HUES6 (cell line): ENCODE measurements at regions not wholly inside any gene's neighbourhood (a gene's known extent, or its start where the extent isn't known, plus 50 kb on each side); places are given as distances from the start of the nearest gene placed in this dataset.

Experiments used
- H3K27ac ChIP-seq: 2 replicates; pipeline ENCODE4 v1.7.0; 2013; ENCODE audit warnings: low read depth, mild to moderate bottlenecking, low read length, inconsistent platforms
- H3K27me3 ChIP-seq: 2 replicates; pipeline ENCODE4 v1.6.1; 2013; ENCODE audit warnings: low read length; ENCODE audit not compliant: control insufficient read depth, insufficient read depth
- H3K36me3 ChIP-seq: 2 replicates; pipeline ENCODE4 v1.6.1; 2013; ENCODE audit warnings: low read length; ENCODE audit not compliant: control insufficient read depth, insufficient read depth
- H3K4me1 ChIP-seq: 2 replicates; pipeline ENCODE4 v1.6.1; 2013; ENCODE audit warnings: low read length; ENCODE audit not compliant: control insufficient read depth, insufficient read depth
- H3K4me3 ChIP-seq: 2 replicates; pipeline ENCODE4 v1.5.1; 2013; ENCODE audit warnings: low read depth, low read length
- H3K9ac ChIP-seq: one replicate; pipeline ENCODE4 v1.6.1; 2013; ENCODE audit warnings: mild to moderate bottlenecking, low read length
- H3K9me3 ChIP-seq: 2 replicates; pipeline ENCODE4 v1.6.1; 2013; ENCODE audit warnings: low read depth, low read length; ENCODE audit not compliant: control insufficient read depth, insufficient read depth

GRCh38 chr1:172867216-172867818 is 183.4 kb downstream of the TNFSF18 start:
- Histone ChIP-seq H3K36me3 (no peaks in the 10 kb centered on the region), H3K27ac (no peak overlapping the region), H3K4me3 (no peak overlapping the region), H3K9ac (no peak overlapping the region), H3K27me3 (no peaks in the 10 kb centered on the region), H3K9me3 (peaks cover 6% of the 10 kb centered on the region; the same call in 1 of the 2 replicates), H3K4me1 (no peaks in the 10 kb centered on the region)

GRCh38 chr1:172870901-172871606 is 179.7 kb downstream of the TNFSF18 start:
- no peaks in the 10 kb centered on the region for H3K9me3 ChIP-seq
- H3K27ac ChIP-seq: no peak overlapping the region
- H3K36me3 ChIP-seq: no peaks in the 10 kb centered on the region
- no peaks in the 10 kb centered on the region for H3K27me3 ChIP-seq
- no peaks in the 10 kb centered on the region for H3K4me1 ChIP-seq
- no peak overlapping the region for H3K4me3 ChIP-seq
- H3K9ac ChIP-seq: no peak overlapping the region

GRCh38 chr1:172874950-172875349 is 175.8 kb downstream of the TNFSF18 start:
- Histone ChIP-seq H3K9me3 (no peaks in the 10 kb centered on the region), H3K36me3 (no peaks in the 10 kb centered on the region), H3K9ac (no peak overlapping the region), H3K27ac (no peak overlapping the region), H3K4me3 (no peak overlapping the region), H3K27me3 (no peaks in the 10 kb centered on the region), H3K4me1 (no peaks in the 10 kb centered on the region)

- H3K4me3 ChIP-seq: no peak overlapping the region
- H3K27me3 ChIP-seq: no peaks in the 10 kb centered on the region
- no peak overlapping the region for H3K27ac ChIP-seq
- no peak overlapping the region for H3K9ac ChIP-seq
- H3K9me3 ChIP-seq: no peaks in the 10 kb centered on the region
- H3K4me1 ChIP-seq: no peaks in the 10 kb centered on the region
- no peaks in the 10 kb centered on the region for H3K36me3 ChIP-seq
These were observed 174.8 kb downstream of the TNFSF18 start for GRCh38 chr1:172875892-172876291.

- no peaks in the 10 kb centered on the region for H3K36me3 ChIP-seq
- no peak overlapping the region for H3K9ac ChIP-seq
- H3K27me3 ChIP-seq: no peaks in the 10 kb centered on the region
- no peaks in the 10 kb centered on the region for H3K4me1 ChIP-seq
- H3K9me3 ChIP-seq: no peaks in the 10 kb centered on the region
- no peak overlapping the region for H3K27ac ChIP-seq
- H3K4me3 ChIP-seq: no peak overlapping the region
These were observed 168.4 kb downstream of the TNFSF18 start for GRCh38 chr1:172882385-172882784.

- Histone ChIP-seq H3K4me3 (no peak overlapping the region), H3K36me3 (no peaks in the 10 kb centered on the region), H3K9me3 (no peaks in the 10 kb centered on the region), H3K27ac (no peak overlapping the region), H3K4me1 (no peaks in the 10 kb centered on the region), H3K9ac (no peak overlapping the region), H3K27me3 (no peaks in the 10 kb centered on the region)
These were observed 167.9 kb downstream of the TNFSF18 start for GRCh38 chr1:172882791-172883386.

GRCh38 chr1:172883387-172883791 is 167.4 kb downstream of the TNFSF18 start:
- no peak overlapping the region for H3K4me3 ChIP-seq
- no peaks in the 10 kb centered on the region for H3K9me3 ChIP-seq
- no peaks in the 10 kb centered on the region for H3K4me1 ChIP-seq
- no peaks in the 10 kb centered on the region for H3K36me3 ChIP-seq
- no peaks in the 10 kb centered on the region for H3K27me3 ChIP-seq
- H3K9ac ChIP-seq: no peak overlapping the region
- no peak overlapping the region for H3K27ac ChIP-seq

GRCh38 chr1:172883844-172884243 is 166.9 kb downstream of the TNFSF18 start:
- Histone ChIP-seq H3K4me1 (no peaks in the 10 kb centered on the region), H3K9me3 (no peaks in the 10 kb centered on the region), H3K4me3 (no peak overlapping the region), H3K9ac (no peak overlapping the region), H3K27ac (no peak overlapping the region), H3K27me3 (no peaks in the 10 kb centered on the region), H3K36me3 (no peaks in the 10 kb centered on the region)

- Histone ChIP-seq H3K9ac (no peak overlapping the region), H3K36me3 (no peaks in the 10 kb centered on the region), H3K9me3 (no peaks in the 10 kb centered on the region), H3K27me3 (no peaks in the 10 kb centered on the region), H3K27ac (no peak overlapping the region), H3K4me1 (no peaks in the 10 kb centered on the region; the same call in 1 of the 2 replicates), H3K4me3 (no peak overlapping the region)
These were observed 165.3 kb downstream of the TNFSF18 start for GRCh38 chr1:172885411-172885810.

GRCh38 chr1:172885971-172886370 is 164.8 kb downstream of the TNFSF18 start:
- Histone ChIP-seq H3K27ac (no peak overlapping the region), H3K27me3 (no peaks in the 10 kb centered on the region), H3K9ac (no peak overlapping the region), H3K36me3 (no peaks in the 10 kb centered on the region), H3K4me1 (no peaks in the 10 kb centered on the region; the same call in 1 of the 2 replicates), H3K9me3 (no peaks in the 10 kb centered on the region), H3K4me3 (no peak overlapping the region)

- H3K9ac ChIP-seq: no peak overlapping the region
- no peak overlapping the region for H3K4me3 ChIP-seq
- no peak overlapping the region for H3K27ac ChIP-seq
- no peaks in the 10 kb centered on the region for H3K36me3 ChIP-seq
- no peaks in the 10 kb centered on the region for H3K9me3 ChIP-seq
- no peaks in the 10 kb centered on the region; the same call in 1 of the 2 replicates for H3K4me1 ChIP-seq
- no peaks in the 10 kb centered on the region for H3K27me3 ChIP-seq
These were observed 163.6 kb downstream of the TNFSF18 start for GRCh38 chr1:172887162-172887561.
